ENCODE measurements at regions not wholly inside any gene's neighbourhood (a gene's known extent, or its start where the extent isn't known, plus 50 kb on each side); places are given as distances from the start of the nearest gene placed in this dataset.

- Histone ChIP-seq H3K36me3 (no peaks in the 10 kb centered on the region), H3K27me3 (no peaks in the 10 kb centered on the region), H3K27ac (no peak overlapping the region), H3K4me3 (no peak overlapping the region), H3K9me3 (no peaks in the 10 kb centered on the region), H3K4me1 (no peaks in the 10 kb centered on the region)
- no peak for DNase-seq
- TF ChIP-seq POLR2AphosphoS5 (IDR thresholded peaks at IDR 0.05) (no peak), CTCF (IDR thresholded peaks at IDR 0.05) (no peak), EP300 (IDR thresholded peaks at IDR 0.05) (no peak), POLR2A (IDR thresholded peaks at IDR 0.05) (no peak)
- WGBS, 2 donors, result 95 to 97% methylated on average over 2 of the region's 2 CpGs
- intact Hi-C loops (cut with DNase I), result no loop called here
Observed at GRCh38 chr13:103556681-103557080, 490.5 kb upstream of the SLC10A2 start.

DNA sequence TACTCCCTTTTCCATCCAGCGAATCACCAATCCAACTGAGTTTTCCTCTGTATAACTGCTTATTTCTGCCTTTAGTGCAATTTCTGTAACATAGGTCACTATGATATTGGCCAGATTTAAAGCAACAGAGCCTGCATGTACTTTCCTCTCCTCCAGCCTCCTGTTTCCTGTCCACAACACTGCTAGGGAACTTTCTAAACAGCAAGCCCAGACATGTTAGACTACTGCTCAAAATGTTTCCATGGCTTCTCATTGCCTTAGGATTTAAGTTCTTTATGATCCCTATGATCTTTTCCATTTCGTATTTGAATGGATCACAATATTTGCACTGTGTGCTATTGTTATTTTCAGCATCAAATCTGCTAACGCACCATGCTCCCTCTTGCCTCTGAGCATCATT lies 481.7 kb upstream of the SLC10A2 start:
- Histone ChIP-seq H3K27ac (no peak overlapping the region), H3K27me3 (no peaks in the 10 kb centered on the region), H3K36me3 (no peaks in the 10 kb centered on the region), H3K4me1 (no peaks in the 10 kb centered on the region), H3K4me3 (no peak overlapping the region), H3K9me3 (peaks cover 0 to 9% (median 1%) of the 10 kb centered on the region in 4 donors)
- TF ChIP-seq EP300 (IDR thresholded peaks at IDR 0.05), result no peak
- no peak for TF ChIP-seq CTCF (IDR thresholded peaks at IDR 0.05)
- no peak for TF ChIP-seq POLR2AphosphoS5 (IDR thresholded peaks at IDR 0.05)
- TF ChIP-seq POLR2A (IDR thresholded peaks at IDR 0.05), result no peak
- intact Hi-C loops (cut with DNase I), result no loop called here
- WGBS, 2 donors, result 59 to 61% methylated on average over 3 of the region's 3 CpGs
- DNase-seq, result no peak

- Histone ChIP-seq H3K27ac (no peak overlapping the region), H3K27me3 (no peaks in the 10 kb centered on the region), H3K4me1 (no peaks in the 10 kb centered on the region), H3K9me3 (peaks cover 0 to 9% (median 1%) of the 10 kb centered on the region in 4 donors), H3K4me3 (no peak overlapping the region), H3K36me3 (no peaks in the 10 kb centered on the region)
- no peak for TF ChIP-seq POLR2A (IDR thresholded peaks at IDR 0.05)
- TF ChIP-seq CTCF (IDR thresholded peaks at IDR 0.05), result no peak
- TF ChIP-seq POLR2AphosphoS5 (IDR thresholded peaks at IDR 0.05), result no peak
- TF ChIP-seq EP300 (IDR thresholded peaks at IDR 0.05), result no peak
- intact Hi-C loops (cut with DNase I), result no loop called here
- 72 to 91% methylated on average over 1 of the region's 1 CpG for WGBS, 2 donors
- no peak for DNase-seq
Observed at GRCh38 chr13:103546271-103546670, 480.1 kb upstream of the SLC10A2 start.

- intact Hi-C loops (cut with DNase I), result no loop called here
- no peak overlapping the region for H3K27ac ChIP-seq
- TF ChIP-seq POLR2AphosphoS5 (IDR thresholded peaks at IDR 0.05), result no peak
Observed at GRCh38 chr13:103542648-103543047, 476.4 kb upstream of the SLC10A2 start.

DNA sequence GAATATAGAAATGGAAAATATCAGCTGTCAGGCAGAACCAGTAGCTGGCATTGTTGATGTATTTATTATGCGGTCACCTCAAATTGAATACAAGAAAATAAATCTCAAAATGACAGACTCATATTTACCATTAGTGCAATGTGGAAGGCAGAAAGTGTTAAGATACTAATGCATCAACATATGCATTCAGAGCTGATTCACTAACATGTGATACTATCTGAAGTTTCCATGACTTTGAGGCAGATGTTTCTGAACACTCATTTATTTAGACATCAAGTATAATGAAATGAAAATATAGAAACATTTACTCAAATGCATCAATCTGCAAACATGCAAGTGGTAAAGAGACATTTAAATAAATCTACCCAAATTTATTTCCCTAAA lies 474.2 kb upstream of the SLC10A2 start:
- Histone ChIP-seq H3K27me3 (no peaks in the 10 kb centered on the region), H3K36me3 (no peaks in the 10 kb centered on the region), H3K4me1 (no peaks in the 10 kb centered on the region), H3K9me3 (peaks cover 0 to 4% (median 1%) of the 10 kb centered on the region in 4 donors), H3K27ac (no peak overlapping the region), H3K4me3 (no peak overlapping the region)
- WGBS, 2 donors, result 90 to 95% methylated on average over 1 of the region's 1 CpG
- intact Hi-C loops (cut with DNase I), result no loop called here
- TF ChIP-seq POLR2AphosphoS5 (IDR thresholded peaks at IDR 0.05) (no peak), EP300 (IDR thresholded peaks at IDR 0.05) (no peak), POLR2A (IDR thresholded peaks at IDR 0.05) (no peak), CTCF (IDR thresholded peaks at IDR 0.05) (no peak)
- no peak for DNase-seq

More at GRCh38 chr13:103542648-103543047, 476.4 kb upstream of the SLC10A2 start:
- Histone ChIP-seq H3K4me1 (no peaks in the 10 kb centered on the region), H3K4me3 (no peak overlapping the region), H3K27me3 (no peaks in the 10 kb centered on the region), H3K9me3 (peaks cover 0 to 9% (median 1%) of the 10 kb centered on the region in 4 donors), H3K36me3 (no peaks in the 10 kb centered on the region)
- 0 to 94% methylated on average over 1 of the region's 1 CpG for WGBS, 2 donors
- no peak for DNase-seq
